LNCaP clone FGC (cell line): ENCODE measurements at regions not wholly inside any gene's neighbourhood (a gene's known extent, or its start where the extent isn't known, plus 50 kb on each side); places are given as distances from the start of the nearest gene placed in this dataset.
"Not testable (repeated sequence)": the region's sequence is repeated elsewhere in the genome, so short reads cannot be mapped to it uniquely, and the experiment has no call there.

Experiments used
- DNase-seq: peaks from one replicate; pipeline ENCODE4 v3.0.0-alpha.2; 2011; ENCODE audit warnings: low read depth
- H3K4me3 ChIP-seq: 2 replicates; pipeline ENCODE4 v1.5.1; 2011; ENCODE audit warnings: mild to moderate bottlenecking, low read depth, low read length, control low read depth
- TF ChIP-seq, protein P1 (sequence below): IDR thresholded peaks from 2 replicates; pipeline ENCODE4 v1.5.1; 2012; ENCODE audit warnings: mild to moderate bottlenecking; ENCODE audit not compliant: control insufficient read depth, insufficient read depth; ENCODE audit errors: extremely low read depth

GRCh38 chr14:36423430-36423829, 96.6 kb downstream of the NKX2-1 start:
- no peak overlapping the region for H3K4me3 ChIP-seq
- no peak for DNase-seq
- TF ChIP-seq, protein P1, sequence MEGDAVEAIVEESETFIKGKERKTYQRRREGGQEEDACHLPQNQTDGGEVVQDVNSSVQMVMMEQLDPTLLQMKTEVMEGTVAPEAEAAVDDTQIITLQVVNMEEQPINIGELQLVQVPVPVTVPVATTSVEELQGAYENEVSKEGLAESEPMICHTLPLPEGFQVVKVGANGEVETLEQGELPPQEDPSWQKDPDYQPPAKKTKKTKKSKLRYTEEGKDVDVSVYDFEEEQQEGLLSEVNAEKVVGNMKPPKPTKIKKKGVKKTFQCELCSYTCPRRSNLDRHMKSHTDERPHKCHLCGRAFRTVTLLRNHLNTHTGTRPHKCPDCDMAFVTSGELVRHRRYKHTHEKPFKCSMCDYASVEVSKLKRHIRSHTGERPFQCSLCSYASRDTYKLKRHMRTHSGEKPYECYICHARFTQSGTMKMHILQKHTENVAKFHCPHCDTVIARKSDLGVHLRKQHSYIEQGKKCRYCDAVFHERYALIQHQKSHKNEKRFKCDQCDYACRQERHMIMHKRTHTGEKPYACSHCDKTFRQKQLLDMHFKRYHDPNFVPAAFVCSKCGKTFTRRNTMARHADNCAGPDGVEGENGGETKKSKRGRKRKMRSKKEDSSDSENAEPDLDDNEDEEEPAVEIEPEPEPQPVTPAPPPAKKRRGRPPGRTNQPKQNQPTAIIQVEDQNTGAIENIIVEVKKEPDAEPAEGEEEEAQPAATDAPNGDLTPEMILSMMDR, result no peak

- TF ChIP-seq, protein P1, result no peak
- DNase-seq, result no peak
Observed at GRCh38 chr14:36420149-36420687, 99.8 kb upstream of the MBIP start.

DNA sequence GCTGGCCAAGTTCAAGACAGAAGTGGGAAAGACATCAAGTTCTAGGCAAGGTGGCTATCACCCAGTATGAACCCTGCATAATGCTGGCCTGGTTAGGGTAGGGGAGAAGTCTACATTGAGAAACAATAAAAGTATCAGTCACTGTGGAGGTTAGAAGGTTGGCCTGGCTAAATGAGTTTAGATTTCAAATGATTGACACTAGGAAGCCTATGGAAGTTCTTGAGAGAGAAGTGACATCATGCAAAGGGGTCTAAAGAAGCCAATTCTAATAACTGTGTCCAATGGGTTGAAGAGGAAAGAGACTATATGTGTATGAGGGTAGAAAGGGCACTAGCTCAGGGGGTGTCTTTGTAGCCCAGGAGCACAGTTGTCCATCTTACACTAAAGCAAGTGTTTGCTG, 98.5 kb upstream of the MBIP start:
- TF ChIP-seq, protein P1, result no peak
- DNase-seq, result no peak
- H3K4me3 ChIP-seq, result no peak overlapping the region

More at GRCh38 chr14:36420149-36420687, 99.8 kb upstream of the MBIP start:
- H3K4me3 ChIP-seq, result no peak overlapping the region

DNA sequence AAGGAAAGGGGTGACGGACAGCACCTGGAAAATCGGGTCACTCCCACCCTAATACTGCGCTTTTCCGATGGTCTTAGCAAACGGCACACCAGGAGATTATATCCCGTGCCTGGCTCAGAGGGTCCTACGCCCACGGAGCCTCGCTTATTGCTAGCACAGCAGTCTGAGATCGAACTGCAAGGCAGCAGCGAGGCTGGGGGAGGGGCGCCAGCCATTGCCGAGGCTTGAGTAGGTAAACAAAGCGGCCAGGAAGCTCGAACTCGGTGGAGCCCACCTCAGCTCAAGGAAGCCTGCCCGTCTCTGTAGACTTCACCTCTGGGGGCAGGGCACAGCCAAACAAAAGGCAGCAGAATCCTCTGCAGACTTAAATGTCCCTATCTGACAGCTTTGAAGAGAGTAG, 91.5 kb upstream of the MBIP start:
- not testable (repeated sequence) for DNase-seq, H3K4me3 ChIP-seq

DNA sequence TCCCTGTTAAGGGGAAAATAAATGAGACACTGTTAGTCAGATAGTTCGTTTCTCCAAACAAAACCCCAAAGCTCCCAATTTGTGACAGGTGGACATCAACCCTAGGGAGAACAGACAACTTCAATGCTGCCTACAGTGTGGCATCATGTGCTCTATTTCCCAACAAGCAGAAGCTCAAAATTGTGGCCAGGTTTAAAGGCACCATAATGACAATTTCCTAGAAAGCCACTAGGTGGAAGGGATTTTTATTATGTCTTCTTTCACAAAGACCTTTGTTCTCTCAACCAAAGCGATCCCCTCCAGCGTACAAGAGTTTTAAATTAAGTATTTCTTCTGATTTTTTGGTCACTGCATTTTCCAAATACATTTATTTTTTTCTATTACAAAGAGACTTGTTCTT, 88.0 kb upstream of the MBIP start:
- DNase-seq, result no peak
- TF ChIP-seq, protein P1, result no peak
- no peak overlapping the region for H3K4me3 ChIP-seq

GRCh38 chr14:36405589-36406274, 85.3 kb upstream of the MBIP start:
- DNase-seq, result no peak
- TF ChIP-seq, protein P1, result no peak
- no peak overlapping the region for H3K4me3 ChIP-seq

DNA sequence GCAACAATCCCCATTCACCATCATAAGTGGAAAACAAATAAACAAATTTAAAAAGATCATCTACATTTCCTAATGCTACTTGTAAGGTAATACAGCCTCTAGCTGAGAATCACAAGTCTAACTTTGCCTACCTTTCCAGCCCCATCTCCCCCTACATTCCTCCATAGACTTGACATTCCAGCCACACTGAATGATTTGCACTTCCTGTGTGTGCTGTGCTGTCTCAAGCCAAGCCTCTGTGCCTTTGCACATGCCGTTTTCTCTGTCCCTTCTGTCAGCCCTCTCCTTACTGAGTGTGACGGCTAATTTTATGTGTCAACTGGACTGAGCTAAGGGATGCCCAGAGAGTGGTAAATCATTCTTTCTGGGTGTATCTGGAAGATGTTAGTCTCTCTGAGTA, 82.4 kb upstream of the MBIP start:
- TF ChIP-seq, protein P1, result no peak
- no peak overlapping the region for H3K4me3 ChIP-seq
- DNase-seq, result no peak
